Mucosa of gallbladder (tissue), 1 donor: ENCODE measurements at regions not wholly inside any gene's neighbourhood (a gene's known extent, or its start where the extent isn't known, plus 50 kb on each side); places are given as distances from the start of the nearest gene placed in this dataset.
"Not testable (repeated sequence)": the region's sequence is repeated elsewhere in the genome, so short reads cannot be mapped to it uniquely, and the experiment has no call there.

Experiments used
- DNase-seq: peaks from one replicate; pipeline ENCODE4 v3.0.0-alpha.2; 2020; ENCODE audit warnings: low spot score
- donor health status: DM: no; HTN: no; CAD: no.

DNA sequence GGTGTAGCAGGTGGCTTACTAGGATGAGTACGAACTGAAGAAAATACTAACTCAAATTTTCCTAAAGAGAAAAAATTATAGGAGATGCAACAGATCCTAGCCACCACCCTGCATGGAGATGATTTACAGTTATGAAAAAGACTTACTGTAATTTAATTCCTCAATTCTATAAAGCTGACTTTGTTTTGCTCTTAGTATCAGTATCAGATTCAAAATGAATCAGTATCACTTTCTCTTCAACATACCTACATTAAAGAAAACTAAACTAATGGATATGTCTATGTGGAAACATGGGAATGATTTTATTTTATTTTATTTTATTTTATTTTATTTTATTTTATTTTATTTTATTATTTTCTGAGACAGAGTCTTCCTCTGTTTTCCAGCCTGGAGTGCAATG is 525.8 kb downstream of the NLGN4X start:
- no peak for DNase-seq

DNA sequence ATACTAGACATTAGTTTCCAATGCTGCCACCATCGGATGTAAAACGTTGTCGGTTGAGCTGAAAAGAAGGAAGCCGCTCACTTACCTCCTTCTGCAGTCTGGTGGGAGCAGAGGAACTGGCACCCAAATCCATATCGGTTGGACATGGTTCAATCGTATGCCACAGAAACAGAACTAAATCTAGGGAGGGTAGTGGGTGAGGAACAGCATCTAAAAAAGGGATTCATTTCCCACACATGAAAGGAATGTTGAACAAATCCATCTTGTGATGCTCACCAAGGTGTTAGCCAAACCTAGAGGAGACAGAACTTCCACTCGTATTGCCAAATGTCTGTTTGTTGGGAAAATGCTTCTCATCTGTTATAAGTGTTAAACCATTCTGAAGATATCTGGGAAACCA is 532.7 kb downstream of the NLGN4X start:
- DNase-seq = no peak

- DNase-seq = no peak
These were observed 544.7 kb downstream of the NLGN4X start for GRCh38 chrX:5683996-5684395.

DNA sequence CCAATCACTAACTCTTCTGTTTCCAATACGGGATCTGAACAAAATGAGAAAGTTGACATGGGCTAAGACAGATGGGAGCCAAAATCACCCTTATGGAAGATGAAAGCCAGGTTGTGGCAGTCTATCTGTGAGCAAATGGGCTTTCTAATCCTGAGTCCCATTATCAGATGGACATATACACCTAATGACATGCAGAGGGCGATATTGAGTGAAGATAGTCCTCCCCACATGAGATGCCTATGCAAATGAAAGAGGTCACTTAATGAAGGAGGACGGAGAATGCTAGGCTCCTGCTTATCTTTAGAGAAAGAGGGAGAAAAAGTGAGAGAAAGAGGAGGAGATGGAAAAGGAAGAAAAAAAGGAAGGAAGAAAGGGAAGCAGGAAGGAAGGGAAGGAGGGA is 547.5 kb downstream of the NLGN4X start:
- DNase-seq = no peak

GRCh38 chrX:5674036-5674435 is 554.6 kb downstream of the NLGN4X start:
- no peak for DNase-seq

GRCh38 chrX:5672099-5672498 is 556.6 kb downstream of the NLGN4X start:
- no peak for DNase-seq

DNA sequence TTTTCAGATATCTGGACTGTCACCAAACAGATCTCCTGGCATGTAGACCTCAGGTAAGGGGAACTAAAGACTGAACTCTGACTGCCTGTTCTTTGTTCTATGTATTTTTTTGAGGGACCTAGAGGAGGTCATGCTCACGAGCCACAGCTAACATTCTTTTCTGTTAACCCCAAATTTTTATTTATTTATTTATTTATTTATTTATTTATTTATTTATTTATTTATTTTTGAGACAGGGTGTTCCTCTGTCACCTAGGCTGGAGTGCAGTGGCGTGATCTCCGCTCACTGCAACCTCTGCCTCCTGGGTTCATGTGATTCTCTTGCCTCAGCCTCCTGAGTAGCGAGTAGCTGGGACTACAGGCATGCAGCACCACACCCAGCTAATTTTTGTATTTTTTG is 562.0 kb downstream of the NLGN4X start:
- not testable (repeated sequence) for DNase-seq

DNA sequence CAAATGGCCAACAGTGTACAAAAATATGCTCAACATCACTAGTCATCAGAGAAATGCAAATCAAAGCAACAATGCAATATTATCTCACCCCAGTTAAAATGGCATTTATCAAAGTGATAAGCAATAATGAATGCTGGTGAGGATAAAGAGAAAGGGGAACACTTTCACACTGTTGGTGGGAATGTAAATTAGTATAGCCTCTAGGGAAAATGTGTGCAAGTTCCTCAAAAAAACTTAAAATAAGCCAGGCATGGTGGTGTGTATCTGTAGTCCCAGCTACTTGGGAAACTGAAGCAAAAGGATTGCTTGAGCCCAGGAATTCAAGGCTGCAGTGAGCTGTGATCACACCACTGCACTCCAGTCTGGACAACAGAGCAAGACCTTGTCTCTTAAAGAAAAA is 572.1 kb downstream of the NLGN4X start:
- DNase-seq = no peak

GRCh38 chrX:5650904-5651303 is 577.8 kb downstream of the NLGN4X start:
- no peak for DNase-seq

DNA sequence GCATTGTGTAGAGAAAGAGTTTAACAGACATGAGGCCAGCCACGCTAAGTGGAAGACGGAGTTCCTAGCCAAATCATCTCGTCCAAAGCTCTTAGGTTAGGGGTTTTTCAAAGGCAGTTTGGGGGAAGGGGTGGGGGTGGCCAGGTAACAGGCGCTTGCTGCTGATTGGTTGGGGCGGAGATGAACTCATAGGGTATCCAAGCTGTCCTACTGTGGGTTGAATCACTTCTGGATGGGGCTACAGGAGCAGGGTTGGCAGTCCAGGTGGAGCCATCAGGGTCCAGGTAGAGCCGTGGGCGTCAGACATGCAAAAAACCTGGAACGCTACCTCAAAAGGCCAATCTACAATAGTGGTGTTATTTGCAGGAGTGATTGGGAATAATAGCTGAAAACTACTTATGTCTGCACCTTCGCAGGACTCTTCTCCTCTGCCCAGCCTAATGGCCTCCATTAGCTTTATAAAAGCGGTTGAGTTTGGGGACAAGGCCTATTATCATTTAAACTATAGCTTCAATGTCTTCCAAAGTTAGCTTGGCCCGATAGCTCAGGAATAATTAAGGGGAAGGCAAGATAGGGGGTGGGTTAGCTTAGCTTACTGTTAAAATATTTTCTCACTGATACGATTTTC is 579.6 kb downstream of the NLGN4X start:
- DNase-seq = no peak

- no peak for DNase-seq
These were observed 581.8 kb downstream of the NLGN4X start for GRCh38 chrX:5646818-5647217.

- DNase-seq = no peak
These were observed 583.9 kb downstream of the NLGN4X start for GRCh38 chrX:5644776-5645175.

DNA sequence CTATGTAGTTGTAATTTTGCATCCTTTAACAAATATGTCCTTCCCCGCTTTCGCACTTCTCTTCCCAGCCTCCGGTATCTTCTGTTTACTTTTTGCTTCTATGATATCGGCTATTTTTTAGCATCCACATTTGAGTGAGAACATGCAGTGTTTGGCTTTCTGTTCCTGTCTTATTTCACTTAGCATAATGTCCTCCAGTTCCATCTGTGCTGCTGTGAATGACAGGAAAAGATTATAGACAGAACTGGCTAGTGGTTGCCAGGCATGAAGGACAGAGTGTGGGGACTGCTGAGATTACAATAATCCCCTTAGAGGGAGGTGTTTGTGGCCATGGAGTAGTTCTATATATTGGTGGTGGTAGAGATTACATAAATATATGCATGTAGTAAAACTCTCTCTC is 588.6 kb downstream of the NLGN4X start:
- no peak for DNase-seq

GRCh38 chrX:5638572-5638971 is 590.1 kb downstream of the NLGN4X start:
- DNase-seq = no peak

DNA sequence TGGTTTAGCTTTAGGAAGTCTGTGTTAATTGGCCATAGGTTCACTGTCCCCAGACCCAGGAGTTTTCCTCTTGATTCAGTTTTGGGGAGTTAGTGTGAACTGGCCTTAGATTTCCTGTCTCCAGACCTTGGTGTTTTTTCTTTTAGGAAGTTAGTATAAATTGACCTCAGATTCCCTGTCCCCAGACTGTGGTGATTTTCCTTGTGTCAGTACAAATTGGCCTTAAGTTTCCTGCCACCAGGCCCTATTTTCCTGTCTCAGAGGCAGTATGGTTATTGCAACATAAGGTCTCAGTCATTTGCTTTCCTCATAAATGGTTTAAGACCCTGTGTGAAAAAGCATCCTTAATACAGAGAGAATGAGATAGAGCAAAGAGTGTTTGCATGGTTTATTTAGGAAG is 595.8 kb downstream of the NLGN4X start:
- DNase-seq = no peak

- DNase-seq = no peak
These were observed 596.5 kb downstream of the NLGN4X start for GRCh38 chrX:5632061-5632614.

DNA sequence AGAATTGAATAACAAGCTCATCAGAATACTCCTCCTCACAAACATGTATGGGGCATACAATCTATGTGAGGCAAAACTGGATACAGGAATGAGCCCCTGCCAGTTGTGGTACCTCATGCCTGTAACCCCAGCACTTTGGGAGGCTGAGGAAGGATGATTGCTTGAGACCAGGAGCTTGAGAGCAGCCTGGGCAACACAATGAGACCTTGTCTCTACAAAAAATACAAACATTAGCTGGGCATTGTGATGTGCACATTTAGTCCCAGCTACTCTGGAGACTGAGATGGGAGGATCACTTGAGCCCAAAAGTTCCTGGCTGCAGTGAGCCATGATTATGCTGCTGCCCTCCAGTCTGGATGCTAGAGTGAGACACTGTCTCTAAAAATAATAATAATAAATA is 611.0 kb downstream of the NLGN4X start:
- DNase-seq = no peak

DNA sequence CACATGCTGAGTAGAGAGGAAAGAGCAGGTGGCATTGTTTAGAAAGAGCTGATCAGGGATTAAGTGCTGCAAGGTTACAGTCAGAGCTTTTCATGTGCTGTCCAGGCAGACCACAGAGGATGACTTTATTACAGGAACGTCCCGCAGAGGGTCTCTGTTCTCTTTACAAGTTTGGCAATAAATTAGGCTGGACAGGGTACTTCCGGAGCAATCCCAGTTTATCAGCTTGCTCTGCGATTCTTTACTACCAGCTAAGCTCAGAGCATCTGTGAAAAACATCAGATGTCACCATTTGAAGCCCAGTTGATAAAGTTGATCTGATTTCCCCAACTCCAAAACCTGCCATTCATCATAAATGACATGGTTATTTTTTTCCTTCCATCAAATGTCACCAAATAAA is 633.1 kb downstream of the NLGN4X start:
- no peak for DNase-seq

DNA sequence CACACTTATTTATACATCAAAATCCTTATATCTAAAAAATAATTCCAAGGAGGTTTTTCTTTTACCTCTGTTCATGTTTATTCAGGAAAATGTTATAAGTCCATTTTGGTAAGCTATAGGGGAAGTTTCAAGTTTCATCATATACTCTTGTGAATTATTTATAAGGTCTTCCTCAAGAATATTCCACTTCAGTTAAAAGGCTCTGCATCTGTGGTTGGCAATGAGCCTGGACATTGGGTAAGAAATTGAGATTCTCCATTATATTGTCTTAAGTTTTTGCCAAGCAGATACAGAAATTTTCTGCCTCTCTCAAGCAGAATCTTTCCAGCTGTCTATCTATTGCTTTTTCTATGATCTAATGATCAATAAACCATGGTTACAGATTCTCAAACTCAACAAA is 641.9 kb downstream of the NLGN4X start:
- no peak for DNase-seq

GRCh38 chrX:5575407-5575806 is 653.3 kb downstream of the NLGN4X start:
- no peak for DNase-seq

GRCh38 chrX:5568934-5569333 is 659.7 kb downstream of the NLGN4X start:
- DNase-seq = no peak

GRCh38 chrX:5559386-5559785 is 669.3 kb downstream of the NLGN4X start:
- DNase-seq = no peak

- no peak for DNase-seq
These were observed 679.2 kb downstream of the NLGN4X start for GRCh38 chrX:5549512-5549911.

- DNase-seq = no peak
These were observed 691.6 kb downstream of the NLGN4X start for GRCh38 chrX:5537098-5537497.
